A549 (cell line): ENCODE measurements at regions not wholly inside any gene's neighbourhood (a gene's known extent, or its start where the extent isn't known, plus 50 kb on each side); places are given as distances from the start of the nearest gene placed in this dataset.

ENCODE experiments used
- CTCF ChIP-seq: fragments of >200 bp; sonication (Bioruptor Twin); formaldehyde crosslinking; IDR thresholded peaks from 3 replicates; pipeline ENCODE4 v1.5.1; 2016
- REST ChIP-seq: fragments of 200-600 bp; sonication (generic); IDR thresholded peaks from 2 replicates; pipeline ENCODE4 v1.6.1; 2016; ENCODE audit warnings: antibody characterized with exemption, mild to moderate bottlenecking, moderate library complexity

- TF ChIP-seq CTCF (no peak), REST (no peak)
These were observed 122.3 kb downstream of the ADCYAP1 start for GRCh38 chr18:1026930-1027329.
